ENCODE measurements at regions not wholly inside any gene's neighbourhood (a gene's known extent, or its start where the extent isn't known, plus 50 kb on each side); places are given as distances from the start of the nearest gene placed in this dataset.

- no peak for DNase-seq (ENCODE audit: low read depth in 2 of 2, low spot score in 1 of 2)
Measured at GRCh38 chr3:194738254-194739093, 52.8 kb downstream of the FAM43A start.

- no peak for DNase-seq (ENCODE audit: low read depth in 2 of 2, low spot score in 1 of 2)
Measured at GRCh38 chr3:194739498-194740284, 54.0 kb downstream of the FAM43A start.

GRCh38 chr3:194740859-194741491 lies 55.3 kb downstream of the FAM43A start:
- no peak for DNase-seq (ENCODE audit: low read depth in 2 of 2, low spot score in 1 of 2)

GRCh38 chr3:194741916-194742315 lies 56.2 kb downstream of the FAM43A start:
- DNase-seq (ENCODE audit: low read depth in 2 of 2, low spot score in 1 of 2): no peak

- DNase-seq (ENCODE audit: low read depth in 2 of 2, low spot score in 1 of 2): no peak
Measured at GRCh38 chr3:194744826-194745225, 59.1 kb downstream of the FAM43A start.

GRCh38 chr3:194745422-194746184 lies 59.9 kb downstream of the FAM43A start:
- DNase-seq (ENCODE audit: low read depth in 2 of 2, low spot score in 1 of 2): no peak

- no peak for DNase-seq (ENCODE audit: low read depth in 2 of 2, low spot score in 1 of 2)
Measured at GRCh38 chr3:194748225-194748624, 62.5 kb downstream of the FAM43A start.

- no peak for DNase-seq (ENCODE audit: low read depth in 2 of 2, low spot score in 1 of 2)
Measured at GRCh38 chr3:194749631-194750490, 64.2 kb downstream of the FAM43A start.

GRCh38 chr3:194750491-194750828 lies 64.8 kb downstream of the FAM43A start:
- no peak for DNase-seq (ENCODE audit: low read depth in 2 of 2, low spot score in 1 of 2)

- DNase-seq (ENCODE audit: low read depth in 2 of 2, low spot score in 1 of 2): no peak
Measured at GRCh38 chr3:194755671-194756459, 70.2 kb downstream of the FAM43A start.

- no peak for DNase-seq (ENCODE audit: low read depth in 2 of 2, low spot score in 1 of 2)
Measured at GRCh38 chr3:194756460-194756779, 70.7 kb downstream of the FAM43A start.

GRCh38 chr3:194756791-194757325 lies 71.2 kb downstream of the FAM43A start:
- no peak for DNase-seq (ENCODE audit: low read depth in 2 of 2, low spot score in 1 of 2)

- no peak for DNase-seq (ENCODE audit: low read depth in 2 of 2, low spot score in 1 of 2)
Measured at GRCh38 chr3:194757647-194758061, 72.0 kb downstream of the FAM43A start.

- no peak for DNase-seq (ENCODE audit: low read depth in 2 of 2, low spot score in 1 of 2)
Measured at GRCh38 chr3:194758716-194759115, 73.0 kb downstream of the FAM43A start.

- DNase-seq (ENCODE audit: low read depth in 2 of 2, low spot score in 1 of 2): no peak
Measured at GRCh38 chr3:194760494-194761137, 74.9 kb downstream of the FAM43A start.

GRCh38 chr3:194761384-194761783 lies 75.7 kb downstream of the FAM43A start:
- no peak for DNase-seq (ENCODE audit: low read depth in 2 of 2, low spot score in 1 of 2)

GRCh38 chr3:194766845-194767244 lies 81.2 kb downstream of the FAM43A start:
- DNase-seq (ENCODE audit: low read depth in 2 of 2, low spot score in 1 of 2): no peak

- DNase-seq (ENCODE audit: low read depth in 2 of 2, low spot score in 1 of 2): no peak
Measured at GRCh38 chr3:194767446-194768207, 81.9 kb downstream of the FAM43A start.
